ENCODE measurements at regions not wholly inside any gene's neighbourhood (a gene's known extent, or its start where the extent isn't known, plus 50 kb on each side); places are given as distances from the start of the nearest gene placed in this dataset.
A peak's percentile ranks its signal among the peaks of the same experiment; 100 is the strongest.

DNA sequence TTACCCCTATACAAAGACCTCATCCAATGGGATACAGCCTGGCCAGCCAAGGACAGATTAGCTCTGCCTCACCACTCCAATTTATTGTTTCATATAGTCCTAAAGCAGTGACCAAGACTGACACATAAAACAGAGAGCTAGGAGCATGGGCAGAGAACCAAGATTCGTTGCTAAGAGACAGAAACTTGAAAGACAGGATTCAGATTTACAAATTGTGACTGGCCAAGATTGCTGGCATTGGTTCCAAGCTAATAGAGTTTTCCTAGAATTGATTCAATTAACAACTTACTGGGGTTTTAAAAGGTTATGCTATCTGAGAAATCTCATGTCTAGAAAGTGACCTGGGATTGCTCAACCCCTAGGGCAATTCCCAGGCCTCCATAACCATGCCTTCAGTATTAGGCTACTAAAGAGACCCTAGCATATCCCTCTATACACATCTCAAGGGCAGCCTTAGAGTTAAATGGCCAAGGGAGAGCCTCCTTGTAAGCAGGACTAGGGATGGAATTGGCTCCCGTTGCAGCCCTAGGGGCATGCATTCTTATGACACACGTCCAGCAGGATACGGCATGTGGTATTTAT, 75.6 kb downstream of the ICOS start:
- Histone ChIP-seq H3K9me3 (ENCODE audit: control insufficient read depth in 2 of 2, insufficient read depth in 1 of 2, low read depth in 1 of 2, low read length in 1 of 2) (no peaks in the 10 kb centered on the region), H3K36me3 (ENCODE audit: control insufficient read depth in 2 of 2, insufficient read depth in 2 of 2, low read length in 1 of 2) (no peaks in the 10 kb centered on the region), H3K4me1 (ENCODE audit: control insufficient read depth in 2 of 2, insufficient read depth in 2 of 2, low read length in 1 of 2) (no peaks in the 10 kb centered on the region), H3K27me3 (ENCODE audit: control insufficient read depth in 1 of 2, insufficient read depth in 2 of 2, low read length in 2 of 2) (no peaks in the 10 kb centered on the region), H3K27ac (ENCODE audit: low read depth in 2 of 2, low read length in 1 of 2) (peak overlapping the region in 1 of 2 donors; percentile 21), H3K4me3 (ENCODE audit: low read depth in 1 of 2, low read length in 2 of 2) (no peak overlapping the region)
- 25 to 39% methylated on average over 4 of the region's 4 CpGs for WGBS, 2 donors

GRCh38 chr2:204015118-204015843, 78.7 kb downstream of the ICOS start:
- Histone ChIP-seq H3K9me3 (ENCODE audit: control insufficient read depth in 2 of 2, insufficient read depth in 1 of 2, low read depth in 1 of 2, low read length in 1 of 2) (no peaks in the 10 kb centered on the region), H3K4me3 (ENCODE audit: low read depth in 1 of 2, low read length in 2 of 2) (no peak overlapping the region), H3K27me3 (ENCODE audit: control insufficient read depth in 1 of 2, insufficient read depth in 2 of 2, low read length in 2 of 2) (no peaks in the 10 kb centered on the region), H3K36me3 (ENCODE audit: control insufficient read depth in 2 of 2, insufficient read depth in 2 of 2, low read length in 1 of 2) (no peaks in the 10 kb centered on the region), H3K4me1 (ENCODE audit: control insufficient read depth in 2 of 2, insufficient read depth in 2 of 2, low read length in 1 of 2) (no peaks in the 10 kb centered on the region), H3K27ac (ENCODE audit: low read depth in 2 of 2, low read length in 1 of 2) (no peak overlapping the region)
- 79 to 82% methylated on average over 8 of the region's 8 CpGs for WGBS, 2 donors

DNA sequence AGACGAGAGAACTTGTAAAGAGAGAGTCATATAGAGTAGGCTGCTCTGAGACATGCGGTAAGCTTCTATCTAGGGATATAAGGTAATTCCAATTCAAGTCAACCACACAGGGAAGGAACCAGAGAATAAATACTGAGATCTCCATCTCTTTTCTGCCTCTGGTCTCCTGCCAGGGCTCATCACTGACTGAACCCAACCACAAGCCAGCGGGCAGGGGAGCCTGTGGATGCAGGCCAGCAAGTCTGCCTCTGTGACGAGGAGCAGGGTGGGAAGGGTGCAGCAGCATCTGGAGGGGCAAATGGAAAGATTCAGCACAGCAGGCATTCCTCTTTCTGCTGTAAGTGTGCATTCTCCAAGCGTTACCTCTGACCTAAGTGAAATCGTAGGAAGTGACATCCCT, 82.2 kb downstream of the ICOS start:
- WGBS, 2 donors: 88 to 90% methylated on average over 6 of the region's 6 CpGs
- Histone ChIP-seq H3K4me1 (ENCODE audit: control insufficient read depth in 2 of 2, insufficient read depth in 2 of 2, low read length in 1 of 2) (no peaks in the 10 kb centered on the region), H3K27me3 (ENCODE audit: control insufficient read depth in 1 of 2, insufficient read depth in 2 of 2, low read length in 2 of 2) (no peaks in the 10 kb centered on the region), H3K36me3 (ENCODE audit: control insufficient read depth in 2 of 2, insufficient read depth in 2 of 2, low read length in 1 of 2) (no peaks in the 10 kb centered on the region), H3K4me3 (ENCODE audit: low read depth in 1 of 2, low read length in 2 of 2) (no peak overlapping the region), H3K9me3 (ENCODE audit: control insufficient read depth in 2 of 2, insufficient read depth in 1 of 2, low read depth in 1 of 2, low read length in 1 of 2) (no peaks in the 10 kb centered on the region), H3K27ac (ENCODE audit: low read depth in 2 of 2, low read length in 1 of 2) (no peak overlapping the region)

DNA sequence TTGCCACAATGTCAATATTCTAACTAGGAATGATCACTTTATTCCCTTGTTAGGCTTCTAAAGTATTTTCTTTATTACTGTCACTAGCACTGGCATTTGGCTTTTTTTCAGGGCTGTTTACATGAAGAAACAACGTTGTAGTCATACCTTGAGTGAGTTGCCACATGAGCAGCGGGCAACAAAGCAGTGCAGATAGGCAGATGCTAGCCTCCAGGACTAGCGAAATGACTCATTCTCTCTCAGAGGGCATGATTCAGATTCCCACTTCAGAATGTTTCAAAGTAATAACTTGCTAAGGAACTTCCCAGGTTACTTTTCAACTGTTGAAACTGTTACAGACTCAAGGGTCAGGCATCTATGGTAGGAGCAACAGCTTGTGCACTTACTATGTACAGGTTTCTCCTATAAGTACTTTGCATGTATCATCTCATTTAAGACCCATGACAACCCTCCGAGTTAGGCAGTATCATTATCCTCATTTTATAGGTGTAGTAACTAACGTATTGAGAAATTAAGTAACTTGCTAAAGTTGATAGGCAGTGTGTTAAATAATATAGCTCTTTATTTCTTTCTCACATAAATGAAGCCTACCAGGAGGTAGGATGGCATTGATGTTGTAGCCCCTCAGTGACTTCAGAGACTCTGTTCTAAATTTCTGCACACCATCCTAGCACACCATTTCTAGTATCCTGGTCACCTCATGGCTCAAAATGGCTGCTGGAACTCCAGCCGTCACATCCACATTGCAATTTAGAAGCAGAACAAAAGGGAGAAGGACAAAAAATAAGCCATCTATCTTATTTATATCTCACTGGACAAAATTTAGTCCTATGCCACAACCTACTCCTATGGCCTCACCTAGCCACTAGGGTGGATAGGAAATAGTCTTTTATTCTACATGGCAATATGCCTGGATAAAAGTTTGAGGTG, 83.3 kb downstream of the ICOS start:
- Histone ChIP-seq H3K36me3 (ENCODE audit: control insufficient read depth in 2 of 2, insufficient read depth in 2 of 2, low read length in 1 of 2) (no peaks in the 10 kb centered on the region), H3K4me3 (ENCODE audit: low read depth in 1 of 2, low read length in 2 of 2) (no peak overlapping the region), H3K27ac (ENCODE audit: low read depth in 2 of 2, low read length in 1 of 2) (no peak overlapping the region), H3K9me3 (ENCODE audit: control insufficient read depth in 2 of 2, insufficient read depth in 1 of 2, low read depth in 1 of 2, low read length in 1 of 2) (no peaks in the 10 kb centered on the region), H3K27me3 (ENCODE audit: control insufficient read depth in 1 of 2, insufficient read depth in 2 of 2, low read length in 2 of 2) (no peaks in the 10 kb centered on the region), H3K4me1 (ENCODE audit: control insufficient read depth in 2 of 2, insufficient read depth in 2 of 2, low read length in 1 of 2) (no peaks in the 10 kb centered on the region)
- WGBS, 2 donors: 71 to 72% methylated on average over 6 of the region's 6 CpGs

- Histone ChIP-seq H3K27me3 (ENCODE audit: control insufficient read depth in 1 of 2, insufficient read depth in 2 of 2, low read length in 2 of 2) (no peaks in the 10 kb centered on the region), H3K27ac (ENCODE audit: low read depth in 2 of 2, low read length in 1 of 2) (no peak overlapping the region), H3K4me1 (ENCODE audit: control insufficient read depth in 2 of 2, insufficient read depth in 2 of 2, low read length in 1 of 2) (no peaks in the 10 kb centered on the region), H3K9me3 (ENCODE audit: control insufficient read depth in 2 of 2, insufficient read depth in 1 of 2, low read depth in 1 of 2, low read length in 1 of 2) (no peaks in the 10 kb centered on the region), H3K4me3 (ENCODE audit: low read depth in 1 of 2, low read length in 2 of 2) (no peak overlapping the region), H3K36me3 (ENCODE audit: control insufficient read depth in 2 of 2, insufficient read depth in 2 of 2, low read length in 1 of 2) (no peaks in the 10 kb centered on the region)
- WGBS, 2 donors: 78 to 83% methylated on average over 5 of the region's 5 CpGs
These were observed 84.9 kb downstream of the ICOS start for GRCh38 chr2:204021290-204022081.

DNA sequence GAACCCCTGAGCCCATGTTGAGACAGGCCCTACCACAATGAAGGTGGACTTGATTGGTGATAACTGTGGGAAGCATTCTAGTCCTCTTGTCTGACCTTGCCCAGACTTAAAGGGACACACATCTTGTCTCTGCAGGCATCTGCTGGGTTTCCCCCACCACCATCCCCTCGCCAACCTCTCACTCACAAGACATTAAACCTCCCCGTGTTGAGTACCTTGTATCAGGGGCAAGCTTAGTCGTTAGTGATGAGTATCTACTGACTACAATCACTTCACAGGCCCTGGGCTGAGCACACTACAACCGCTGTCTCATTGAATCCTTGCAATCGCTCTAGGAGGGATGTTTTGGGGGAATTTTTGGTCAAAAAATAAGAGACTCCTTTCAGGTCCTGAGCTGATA, 86.0 kb downstream of the ICOS start:
- H3K9me3 ChIP-seq (ENCODE audit: control insufficient read depth in 2 of 2, insufficient read depth in 1 of 2, low read depth in 1 of 2, low read length in 1 of 2): no peaks in the 10 kb centered on the region
- H3K36me3 ChIP-seq (ENCODE audit: control insufficient read depth in 2 of 2, insufficient read depth in 2 of 2, low read length in 1 of 2): no peaks in the 10 kb centered on the region
- H3K27ac ChIP-seq (ENCODE audit: low read depth in 2 of 2, low read length in 1 of 2): no peak overlapping the region
- no peaks in the 10 kb centered on the region for H3K4me1 ChIP-seq (ENCODE audit: control insufficient read depth in 2 of 2, insufficient read depth in 2 of 2, low read length in 1 of 2)
- no peak overlapping the region for H3K4me3 ChIP-seq (ENCODE audit: low read depth in 1 of 2, low read length in 2 of 2)
- no peaks in the 10 kb centered on the region for H3K27me3 ChIP-seq (ENCODE audit: control insufficient read depth in 1 of 2, insufficient read depth in 2 of 2, low read length in 2 of 2)
- 78 to 79% methylated on average over 5 of the region's 5 CpGs for WGBS, 2 donors

GRCh38 chr2:204023088-204023487, 86.5 kb downstream of the ICOS start:
- Histone ChIP-seq H3K4me1 (ENCODE audit: control insufficient read depth in 2 of 2, insufficient read depth in 2 of 2, low read length in 1 of 2) (no peaks in the 10 kb centered on the region), H3K27ac (ENCODE audit: low read depth in 2 of 2, low read length in 1 of 2) (no peak overlapping the region), H3K4me3 (ENCODE audit: low read depth in 1 of 2, low read length in 2 of 2) (no peak overlapping the region), H3K27me3 (ENCODE audit: control insufficient read depth in 1 of 2, insufficient read depth in 2 of 2, low read length in 2 of 2) (no peaks in the 10 kb centered on the region), H3K36me3 (ENCODE audit: control insufficient read depth in 2 of 2, insufficient read depth in 2 of 2, low read length in 1 of 2) (no peaks in the 10 kb centered on the region), H3K9me3 (ENCODE audit: control insufficient read depth in 2 of 2, insufficient read depth in 1 of 2, low read depth in 1 of 2, low read length in 1 of 2) (no peaks in the 10 kb centered on the region)
- 78 to 79% methylated on average over 1 of the region's 1 CpG for WGBS, 2 donors

DNA sequence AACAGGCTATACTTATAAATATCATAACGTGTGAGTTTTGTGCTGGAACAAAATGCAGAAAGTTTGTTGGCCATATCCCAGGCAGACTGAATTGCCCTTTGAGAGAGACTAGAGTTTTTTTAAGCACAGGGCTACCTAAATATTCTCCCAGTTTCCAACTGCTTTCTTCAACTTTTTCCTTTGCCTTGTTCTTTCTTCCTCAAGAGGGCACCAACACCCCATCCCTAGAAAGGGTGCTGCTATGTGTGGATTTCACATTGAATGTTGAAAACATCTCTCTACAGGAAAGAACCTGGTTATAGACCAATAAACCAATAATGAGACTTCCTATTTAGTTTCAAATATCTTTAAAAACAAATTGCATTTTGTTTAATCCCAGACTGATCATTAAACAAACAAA, 87.9 kb downstream of the ICOS start:
- Histone ChIP-seq H3K4me3 (ENCODE audit: low read depth in 1 of 2, low read length in 2 of 2) (no peak overlapping the region), H3K4me1 (ENCODE audit: control insufficient read depth in 2 of 2, insufficient read depth in 2 of 2, low read length in 1 of 2) (no peaks in the 10 kb centered on the region), H3K27me3 (ENCODE audit: control insufficient read depth in 1 of 2, insufficient read depth in 2 of 2, low read length in 2 of 2) (no peaks in the 10 kb centered on the region), H3K36me3 (ENCODE audit: control insufficient read depth in 2 of 2, insufficient read depth in 2 of 2, low read length in 1 of 2) (no peaks in the 10 kb centered on the region), H3K9me3 (ENCODE audit: control insufficient read depth in 2 of 2, insufficient read depth in 1 of 2, low read depth in 1 of 2, low read length in 1 of 2) (no peaks in the 10 kb centered on the region), H3K27ac (ENCODE audit: low read depth in 2 of 2, low read length in 1 of 2) (no peak overlapping the region)
- WGBS, 2 donors: 11 to 19% methylated on average over 1 of the region's 1 CpG

DNA sequence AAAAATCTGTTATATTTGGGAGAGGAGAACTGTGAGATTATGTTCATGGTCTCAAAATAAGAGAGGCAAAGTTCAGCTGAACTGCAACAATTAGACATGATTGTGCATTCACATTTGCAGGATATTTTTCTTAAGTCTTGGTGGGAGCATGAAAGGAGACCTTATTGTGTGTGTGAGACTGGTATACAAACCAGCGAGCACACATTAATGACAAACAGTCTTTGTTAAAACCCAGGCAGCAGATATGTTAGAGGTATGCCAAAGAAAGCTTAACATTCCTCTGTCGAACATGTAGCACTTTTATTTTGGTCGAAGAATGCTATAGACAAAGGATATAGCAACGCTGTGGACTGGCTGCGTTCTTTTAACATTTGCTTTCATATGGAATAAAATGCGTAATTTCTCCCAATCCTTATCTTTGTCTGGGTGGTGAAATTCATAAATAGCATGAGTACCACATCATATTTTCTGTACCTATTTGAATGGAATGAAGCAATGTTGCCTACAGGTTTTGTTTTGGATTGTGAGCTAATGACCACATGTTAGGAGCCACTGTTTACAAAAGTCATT, 88.4 kb downstream of the ICOS start:
- Histone ChIP-seq H3K4me1 (ENCODE audit: control insufficient read depth in 2 of 2, insufficient read depth in 2 of 2, low read length in 1 of 2) (no peaks in the 10 kb centered on the region), H3K27me3 (ENCODE audit: control insufficient read depth in 1 of 2, insufficient read depth in 2 of 2, low read length in 2 of 2) (no peaks in the 10 kb centered on the region), H3K36me3 (ENCODE audit: control insufficient read depth in 2 of 2, insufficient read depth in 2 of 2, low read length in 1 of 2) (no peaks in the 10 kb centered on the region), H3K27ac (ENCODE audit: low read depth in 2 of 2, low read length in 1 of 2) (no peak overlapping the region), H3K4me3 (ENCODE audit: low read depth in 1 of 2, low read length in 2 of 2) (no peak overlapping the region), H3K9me3 (ENCODE audit: control insufficient read depth in 2 of 2, insufficient read depth in 1 of 2, low read depth in 1 of 2, low read length in 1 of 2) (no peaks in the 10 kb centered on the region)
- 68 to 76% methylated on average over 6 of the region's 6 CpGs for WGBS, 2 donors

Data from esophagus (tissue), 2 donors.